ENCODE measurements at regions not wholly inside any gene's neighbourhood (a gene's known extent, or its start where the extent isn't known, plus 50 kb on each side); places are given as distances from the start of the nearest gene placed in this dataset.

GRCh38 chr9:85142496-85142911 lies 473.0 kb downstream of the NTRK2 start:
- TF ChIP-seq CTCF (IDR thresholded peaks at IDR 0.05), result no peak
- TF ChIP-seq POLR2A (IDR thresholded peaks at IDR 0.05), result no peak
- no peak for TF ChIP-seq EP300 (IDR thresholded peaks at IDR 0.05)
